GM12891 (cell line): ENCODE measurements at regions not wholly inside any gene's neighbourhood (a gene's known extent, or its start where the extent isn't known, plus 50 kb on each side); places are given as distances from the start of the nearest gene placed in this dataset.

Experiments used
- POLR2A ChIP-seq: IDR thresholded peaks from 2 replicates; pipeline ENCODE4 v1.6.1; 2011; ENCODE audit warnings: low read depth, low read length, control low read depth
- POLR2AphosphoS5 ChIP-seq: IDR thresholded peaks from 2 replicates; pipeline ENCODE4 v1.6.1; 2011; ENCODE audit warnings: low read depth, low read length, control low read depth
- POU2F2 ChIP-seq: IDR thresholded peaks from 2 replicates; pipeline ENCODE4 v1.6.1; 2011; ENCODE audit warnings: low read depth, mild to moderate bottlenecking, control low read depth, low read length, moderate library complexity
- SPI1 ChIP-seq: IDR thresholded peaks from 2 replicates; pipeline ENCODE4 v1.6.1; 2011; ENCODE audit warnings: low read depth, low read length, control low read depth

- TF ChIP-seq POU2F2 (no peak), SPI1 (no peak), POLR2A (no peak), POLR2AphosphoS5 (no peak)
Observed at GRCh38 chr12:28777603-28778365, 371.3 kb upstream of the FAR2 start.
